ENCODE measurements at regions not wholly inside any gene's neighbourhood (a gene's known extent, or its start where the extent isn't known, plus 50 kb on each side); places are given as distances from the start of the nearest gene placed in this dataset.
A peak's percentile ranks its signal among the peaks of the same experiment; 100 is the strongest.

DNA sequence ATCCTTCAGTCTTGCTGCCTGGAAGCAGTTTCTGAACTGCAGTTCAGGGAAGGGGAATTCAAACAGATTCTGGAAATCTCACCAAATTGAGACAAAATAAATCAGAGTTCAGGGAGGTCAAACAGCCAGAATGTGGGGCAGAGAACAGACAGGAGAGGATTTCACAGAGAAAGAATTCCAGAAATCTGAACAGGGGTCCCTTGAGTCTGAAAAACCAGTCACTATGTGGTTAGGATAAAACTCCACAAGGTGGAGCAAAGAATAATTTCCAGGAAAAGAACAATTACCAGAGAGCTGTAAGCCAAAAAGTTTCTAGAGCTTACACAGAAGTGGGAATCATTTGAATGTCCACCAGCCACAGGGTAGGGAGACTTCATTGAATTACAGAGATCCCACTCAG lies 84.7 kb downstream of the URB2 start:
- Mint-ChIP-seq H3K27ac (peak overlapping the region; percentile 32), H3K27me3 (ENCODE audit: low read depth) (no peaks in the 10 kb centered on the region), H3K4me1 (peaks cover 10% of the 10 kb centered on the region), H3K9me3 (peaks cover 12% of the 10 kb centered on the region), H3K36me3 (no peaks in the 10 kb centered on the region), H3K4me3 (no peak overlapping the region)
- no peak for DNase-seq (ENCODE audit: low spot score in 2 of 2, unreplicated experiment in 2 of 2)
- no peak for TF ChIP-seq CTCF (IDR thresholded peaks at IDR 0.05; ENCODE audit: unreplicated experiment)

- Mint-ChIP-seq H3K9me3 (no peaks in the 10 kb centered on the region), H3K27ac (no peak overlapping the region), H3K4me1 (peaks cover 21% of the 10 kb centered on the region), H3K4me3 (no peak overlapping the region), H3K36me3 (no peaks in the 10 kb centered on the region), H3K27me3 (ENCODE audit: low read depth) (no peaks in the 10 kb centered on the region)
- no peak for DNase-seq (ENCODE audit: low spot score in 2 of 2, unreplicated experiment in 2 of 2)
- TF ChIP-seq CTCF (IDR thresholded peaks at IDR 0.05; ENCODE audit: unreplicated experiment): no peak
Measured at GRCh38 chr1:229714306-229714705, 88.3 kb downstream of the URB2 start.

DNA sequence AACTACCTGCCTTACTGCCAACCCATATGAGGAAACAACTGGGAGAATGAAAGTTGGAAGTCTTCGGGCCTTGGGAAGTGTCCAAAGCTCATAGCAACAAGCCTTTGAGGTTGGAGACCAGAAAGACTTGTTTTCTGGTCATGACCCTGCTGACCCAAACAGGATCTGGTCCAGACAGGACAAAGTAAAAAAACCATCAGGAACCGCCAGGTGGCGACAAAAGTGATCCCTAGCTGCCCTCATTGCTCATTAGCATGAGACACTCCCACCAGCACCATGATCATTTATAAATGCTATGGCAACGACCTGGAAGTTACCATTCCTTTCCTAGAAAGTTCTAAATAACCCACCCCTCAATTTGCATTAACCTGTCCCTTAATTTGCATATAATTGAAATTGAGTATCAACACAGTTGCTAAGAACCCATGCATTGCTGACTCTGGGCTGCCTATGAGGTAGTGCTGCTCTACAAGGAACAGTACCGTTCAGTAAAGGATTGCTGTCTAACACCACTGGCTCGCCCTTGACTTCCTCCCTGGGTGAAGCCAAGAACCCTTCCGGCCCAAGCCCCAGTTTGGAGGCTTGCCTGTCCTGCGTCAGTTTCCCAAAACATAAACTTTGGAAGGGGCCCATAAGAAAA lies 89.0 kb downstream of the URB2 start:
- Mint-ChIP-seq H3K9me3 (peaks cover 6% of the 10 kb centered on the region), H3K4me3 (no peak overlapping the region), H3K27ac (peak overlapping the region; percentile 52), H3K36me3 (no peaks in the 10 kb centered on the region), H3K27me3 (ENCODE audit: low read depth) (no peaks in the 10 kb centered on the region), H3K4me1 (peaks cover 21% of the 10 kb centered on the region)
- TF ChIP-seq CTCF (IDR thresholded peaks at IDR 0.05; ENCODE audit: unreplicated experiment): no peak
- no peak for DNase-seq (ENCODE audit: low spot score in 2 of 2, unreplicated experiment in 2 of 2)

- Mint-ChIP-seq H3K4me1 (peaks cover 17% of the 10 kb centered on the region), H3K4me3 (no peak overlapping the region), H3K36me3 (no peaks in the 10 kb centered on the region), H3K27ac (peak overlapping the region; percentile 52), H3K27me3 (ENCODE audit: low read depth) (no peaks in the 10 kb centered on the region), H3K9me3 (peaks cover 12% of the 10 kb centered on the region)
- no peak for TF ChIP-seq CTCF (IDR thresholded peaks at IDR 0.05; ENCODE audit: unreplicated experiment)
- DNase-seq (ENCODE audit: low spot score in 2 of 2, unreplicated experiment in 2 of 2): peak in 1 of 2 experiments; percentile 43
Measured at GRCh38 chr1:229716069-229716468, 90.0 kb downstream of the URB2 start.

DNA sequence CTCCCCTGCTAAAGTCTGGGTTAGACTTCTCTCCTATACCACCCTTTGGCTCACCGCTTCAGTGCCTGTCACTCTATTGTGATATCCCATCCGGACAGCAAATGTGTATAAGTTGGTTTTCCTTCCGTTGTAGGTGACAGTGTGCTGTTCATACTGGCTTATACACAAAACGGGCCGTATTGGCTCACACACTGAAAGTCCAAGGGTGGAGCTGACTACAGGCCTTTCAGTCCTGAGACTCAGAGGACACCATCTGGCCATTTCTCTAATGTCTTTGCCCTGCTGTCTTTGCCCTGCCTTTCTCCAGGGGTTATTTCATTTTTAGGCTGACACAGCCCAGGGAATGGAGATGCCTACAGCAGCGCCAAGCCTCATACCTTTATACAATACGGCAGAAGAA lies 90.7 kb downstream of the URB2 start:
- Mint-ChIP-seq H3K27me3 (ENCODE audit: low read depth) (no peaks in the 10 kb centered on the region), H3K36me3 (peaks cover 3% of the 10 kb centered on the region), H3K9me3 (peaks cover 19% of the 10 kb centered on the region), H3K4me1 (peaks cover 17% of the 10 kb centered on the region), H3K27ac (peak overlapping the region; percentile 77), H3K4me3 (no peak overlapping the region)
- no peak for TF ChIP-seq CTCF (IDR thresholded peaks at IDR 0.05; ENCODE audit: unreplicated experiment)
- no peak for DNase-seq (ENCODE audit: low spot score in 2 of 2, unreplicated experiment in 2 of 2)

Measured in mesothelial cell of epicardium (in vitro differentiated cells).